ENCODE measurements at regions not wholly inside any gene's neighbourhood (a gene's known extent, or its start where the extent isn't known, plus 50 kb on each side); places are given as distances from the start of the nearest gene placed in this dataset.

DNA sequence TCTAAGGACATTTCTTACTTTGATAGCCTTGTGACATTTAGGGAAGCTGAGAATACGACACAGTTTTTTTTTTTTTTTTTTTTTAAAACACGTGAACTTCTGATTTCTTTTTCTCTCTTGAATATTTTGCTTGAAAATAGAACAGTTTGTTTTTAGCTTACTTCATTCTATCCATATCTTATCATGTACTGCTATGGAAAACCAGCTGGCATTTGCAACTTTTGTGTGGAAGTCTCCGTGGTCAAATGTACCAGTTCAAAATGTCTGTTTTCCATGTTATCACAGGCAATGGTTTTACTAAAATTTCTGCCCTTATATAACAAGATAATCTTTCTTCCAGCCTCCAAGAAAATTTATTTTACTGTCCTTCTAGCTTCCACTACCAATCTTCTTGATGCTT is 821.6 kb downstream of the DNAJB9 start:
- TF ChIP-seq, protein P1, sequence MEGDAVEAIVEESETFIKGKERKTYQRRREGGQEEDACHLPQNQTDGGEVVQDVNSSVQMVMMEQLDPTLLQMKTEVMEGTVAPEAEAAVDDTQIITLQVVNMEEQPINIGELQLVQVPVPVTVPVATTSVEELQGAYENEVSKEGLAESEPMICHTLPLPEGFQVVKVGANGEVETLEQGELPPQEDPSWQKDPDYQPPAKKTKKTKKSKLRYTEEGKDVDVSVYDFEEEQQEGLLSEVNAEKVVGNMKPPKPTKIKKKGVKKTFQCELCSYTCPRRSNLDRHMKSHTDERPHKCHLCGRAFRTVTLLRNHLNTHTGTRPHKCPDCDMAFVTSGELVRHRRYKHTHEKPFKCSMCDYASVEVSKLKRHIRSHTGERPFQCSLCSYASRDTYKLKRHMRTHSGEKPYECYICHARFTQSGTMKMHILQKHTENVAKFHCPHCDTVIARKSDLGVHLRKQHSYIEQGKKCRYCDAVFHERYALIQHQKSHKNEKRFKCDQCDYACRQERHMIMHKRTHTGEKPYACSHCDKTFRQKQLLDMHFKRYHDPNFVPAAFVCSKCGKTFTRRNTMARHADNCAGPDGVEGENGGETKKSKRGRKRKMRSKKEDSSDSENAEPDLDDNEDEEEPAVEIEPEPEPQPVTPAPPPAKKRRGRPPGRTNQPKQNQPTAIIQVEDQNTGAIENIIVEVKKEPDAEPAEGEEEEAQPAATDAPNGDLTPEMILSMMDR (IDR thresholded peaks at IDR 0.05) = no peak
- no peak for TF ChIP-seq EP300 (IDR thresholded peaks at IDR 0.05)
- no peak for TF ChIP-seq POLR2A (IDR thresholded peaks at IDR 0.05; ENCODE audit: low read depth)

All from esophagus muscularis mucosa (tissue), 4 donors.